ENCODE measurements at regions not wholly inside any gene's neighbourhood (a gene's known extent, or its start where the extent isn't known, plus 50 kb on each side); places are given as distances from the start of the nearest gene placed in this dataset.

- no peak for DNase-seq (ENCODE audit: low read depth in 1 of 2, low spot score in 2 of 2)
- Histone ChIP-seq H3K27me3 (replicated peaks) (no peaks in the 10 kb centered on the region), H3K27ac (no peak overlapping the region), H3K36me3 (no peaks in the 10 kb centered on the region), H3K9me3 (replicated peaks) (no peaks in the 10 kb centered on the region), H3K4me3 (no peak overlapping the region), H3K4me1 (replicated peaks) (no peaks in the 10 kb centered on the region)
Observed at GRCh38 chr15:25624504-25625177, 185.8 kb upstream of the UBE3A start.

DNA sequence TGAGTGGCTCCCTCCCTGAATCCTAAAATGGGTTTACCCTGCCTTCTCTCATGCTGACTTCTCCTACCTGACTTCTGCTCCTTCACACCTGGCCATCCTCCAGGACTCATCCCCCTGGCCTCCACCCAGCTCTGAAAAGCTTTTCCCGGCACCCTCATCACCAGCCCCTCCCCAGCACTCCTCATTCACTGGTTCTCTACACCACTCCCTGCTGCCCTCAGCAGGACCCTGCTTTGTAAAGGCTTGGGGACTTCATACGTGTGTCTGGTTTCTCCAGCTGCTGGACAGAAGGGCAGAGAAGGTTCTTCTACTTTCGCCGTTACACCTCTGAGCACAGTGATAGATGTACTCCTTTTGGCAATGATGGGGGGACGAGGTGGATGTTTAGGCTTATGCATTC lies 184.9 kb upstream of the UBE3A start:
- Histone ChIP-seq H3K27me3 (replicated peaks) (no peaks in the 10 kb centered on the region), H3K9me3 (replicated peaks) (no peaks in the 10 kb centered on the region), H3K4me3 (no peak overlapping the region), H3K27ac (no peak overlapping the region), H3K36me3 (no peaks in the 10 kb centered on the region), H3K4me1 (replicated peaks) (no peaks in the 10 kb centered on the region)
- no peak for DNase-seq (ENCODE audit: low read depth in 1 of 2, low spot score in 2 of 2)

- H3K9me3 ChIP-seq (replicated peaks), result no peaks in the 10 kb centered on the region
- H3K4me1 ChIP-seq (replicated peaks), result no peaks in the 10 kb centered on the region
- DNase-seq (ENCODE audit: low read depth in 1 of 2, low spot score in 2 of 2), result no peak
- no peak overlapping the region for H3K4me3 ChIP-seq
- no peaks in the 10 kb centered on the region for H3K36me3 ChIP-seq
- H3K27ac ChIP-seq, result no peak overlapping the region
- no peaks in the 10 kb centered on the region for H3K27me3 ChIP-seq (replicated peaks)
Observed at GRCh38 chr15:25620466-25620865, 181.6 kb upstream of the UBE3A start.

DNA sequence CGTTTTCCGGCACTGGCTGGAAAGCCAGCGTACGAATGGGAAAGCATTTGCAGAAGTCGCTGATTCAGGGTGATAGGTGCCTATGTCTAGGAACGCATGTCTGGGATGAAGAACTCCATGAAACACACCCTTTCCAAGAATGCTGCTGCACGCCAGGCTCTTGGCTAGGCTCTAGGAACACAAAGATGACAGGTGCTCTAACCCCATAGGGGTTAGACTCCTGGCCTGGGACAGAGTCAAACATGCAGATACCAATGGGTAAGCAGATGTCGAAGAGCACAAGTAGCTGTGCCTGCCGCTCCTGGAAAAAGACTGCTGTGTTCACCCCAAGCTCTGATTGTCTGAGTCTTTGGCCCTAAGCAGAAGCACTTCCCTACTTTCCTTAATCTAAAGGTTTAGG lies 180.9 kb upstream of the UBE3A start:
- Histone ChIP-seq H3K27ac (no peak overlapping the region), H3K36me3 (no peaks in the 10 kb centered on the region), H3K9me3 (replicated peaks) (no peaks in the 10 kb centered on the region), H3K4me3 (no peak overlapping the region), H3K4me1 (replicated peaks) (no peaks in the 10 kb centered on the region), H3K27me3 (replicated peaks) (no peaks in the 10 kb centered on the region)
- no peak for DNase-seq (ENCODE audit: low read depth in 1 of 2, low spot score in 2 of 2)

DNA sequence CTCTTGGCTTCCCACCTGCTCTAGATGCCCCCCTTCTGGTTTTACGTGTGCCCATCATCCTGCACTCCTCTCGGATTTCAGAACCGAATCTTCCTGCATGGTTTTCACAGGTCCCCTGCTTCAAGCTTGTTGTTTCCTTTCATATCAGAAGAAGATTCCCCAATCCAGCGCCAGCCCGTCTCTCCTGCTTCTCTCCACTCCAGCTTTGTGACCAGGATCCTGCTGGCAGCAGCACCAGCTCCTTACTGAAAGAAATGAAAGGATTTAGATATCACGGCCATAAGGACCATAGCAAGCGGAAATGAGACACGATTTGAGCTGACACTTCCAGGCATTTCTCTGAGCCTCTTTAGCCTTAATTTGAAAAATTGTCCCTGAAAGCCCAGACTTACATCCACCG lies 180.3 kb upstream of the UBE3A start:
- Histone ChIP-seq H3K27me3 (replicated peaks) (no peaks in the 10 kb centered on the region), H3K4me3 (no peak overlapping the region), H3K4me1 (replicated peaks) (no peaks in the 10 kb centered on the region), H3K36me3 (no peaks in the 10 kb centered on the region), H3K27ac (no peak overlapping the region), H3K9me3 (replicated peaks) (no peaks in the 10 kb centered on the region)
- no peak for DNase-seq (ENCODE audit: low read depth in 1 of 2, low spot score in 2 of 2)

DNA sequence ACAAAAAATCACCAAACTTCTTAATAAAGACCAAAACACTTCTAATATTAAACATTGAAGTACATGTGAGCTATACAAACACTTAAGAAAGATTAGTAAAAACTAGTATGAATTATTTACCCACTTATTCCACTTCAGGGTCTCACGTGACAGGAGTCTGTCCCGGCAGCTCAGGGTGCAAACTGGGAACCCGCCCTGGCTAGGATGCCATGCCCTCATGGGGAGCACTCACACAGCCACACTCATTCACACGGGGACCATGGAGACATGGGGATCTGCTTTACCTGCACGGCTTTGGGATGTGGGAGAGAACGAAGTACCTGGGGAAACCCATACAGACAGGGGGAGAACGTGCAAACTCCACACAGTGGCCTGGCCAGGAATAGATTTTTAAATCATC lies 179.3 kb upstream of the UBE3A start:
- H3K36me3 ChIP-seq, result no peaks in the 10 kb centered on the region
- H3K27me3 ChIP-seq (replicated peaks), result no peaks in the 10 kb centered on the region
- H3K27ac ChIP-seq, result no peak overlapping the region
- no peaks in the 10 kb centered on the region for H3K4me1 ChIP-seq (replicated peaks)
- H3K9me3 ChIP-seq (replicated peaks), result no peaks in the 10 kb centered on the region
- DNase-seq (ENCODE audit: low read depth in 1 of 2, low spot score in 2 of 2), result no peak
- H3K4me3 ChIP-seq, result no peak overlapping the region

DNA sequence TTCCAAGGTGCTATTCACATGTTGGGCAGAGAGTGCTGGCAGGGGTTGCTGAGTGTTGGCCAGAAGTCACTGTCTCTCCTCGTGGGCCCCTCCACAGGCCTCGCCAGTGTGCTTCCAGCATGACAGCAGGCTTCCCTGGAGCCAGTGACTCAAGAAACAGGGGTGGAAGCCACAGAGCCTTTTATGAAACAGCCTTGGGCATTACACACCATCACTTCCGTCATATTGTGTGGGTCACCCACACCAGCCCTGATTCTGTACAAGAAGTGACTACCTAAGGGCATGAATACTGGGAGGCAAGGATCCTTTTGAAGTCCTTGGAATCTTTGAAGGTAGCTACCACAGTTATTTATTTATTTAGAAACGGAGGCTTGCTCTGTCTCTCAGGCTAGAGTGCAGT lies 177.6 kb upstream of the UBE3A start:
- H3K9me3 ChIP-seq (replicated peaks), result no peaks in the 10 kb centered on the region
- no peak overlapping the region for H3K27ac ChIP-seq
- no peak overlapping the region for H3K4me3 ChIP-seq
- no peaks in the 10 kb centered on the region for H3K36me3 ChIP-seq
- no peaks in the 10 kb centered on the region for H3K4me1 ChIP-seq (replicated peaks)
- no peak for DNase-seq (ENCODE audit: low read depth in 1 of 2, low spot score in 2 of 2)
- H3K27me3 ChIP-seq (replicated peaks), result no peaks in the 10 kb centered on the region

DNA sequence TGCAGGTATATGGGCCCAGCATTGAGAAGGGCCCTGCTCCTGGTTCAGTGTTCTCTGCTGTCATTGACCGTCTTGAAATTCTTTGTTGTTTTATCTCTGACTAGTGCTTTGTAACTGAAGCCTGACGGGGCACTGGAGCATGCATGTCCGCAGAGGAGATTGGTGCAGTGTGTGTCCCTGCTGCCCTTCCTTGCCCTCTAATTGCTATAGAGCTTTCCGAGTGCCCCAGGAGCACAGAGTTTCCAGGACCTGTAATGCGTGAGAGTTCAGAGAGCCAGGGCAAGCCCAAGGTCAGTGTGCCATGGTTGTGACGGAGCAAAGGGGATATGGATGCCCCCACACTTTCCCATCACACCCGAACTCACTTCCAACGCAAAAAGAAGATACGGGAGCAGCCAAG lies 174.3 kb upstream of the UBE3A start:
- H3K4me3 ChIP-seq, result no peak overlapping the region
- H3K36me3 ChIP-seq, result no peaks in the 10 kb centered on the region
- no peaks in the 10 kb centered on the region for H3K4me1 ChIP-seq (replicated peaks)
- no peak for DNase-seq (ENCODE audit: low read depth in 1 of 2, low spot score in 2 of 2)
- H3K9me3 ChIP-seq (replicated peaks), result no peaks in the 10 kb centered on the region
- H3K27me3 ChIP-seq (replicated peaks), result no peaks in the 10 kb centered on the region
- no peak overlapping the region for H3K27ac ChIP-seq

DNA sequence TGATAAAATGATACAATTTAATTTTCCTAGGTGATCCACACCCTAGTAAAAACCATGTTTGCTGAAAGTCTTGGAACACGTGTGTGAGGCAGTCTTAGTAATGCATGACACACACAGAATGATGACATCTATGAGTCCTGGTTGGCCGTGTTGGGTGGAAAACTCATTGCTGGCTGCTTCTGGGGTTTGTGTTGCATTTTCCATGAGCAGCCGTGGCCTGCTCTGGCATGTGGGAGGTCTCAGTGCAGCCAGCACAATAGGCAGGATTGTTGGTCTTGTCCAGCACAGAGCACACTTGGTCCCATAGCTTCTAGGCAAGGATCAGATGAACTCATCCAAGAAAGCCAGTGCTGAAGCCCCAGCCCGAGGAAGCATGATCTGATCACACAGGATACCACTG lies 172.8 kb upstream of the UBE3A start:
- Histone ChIP-seq H3K36me3 (no peaks in the 10 kb centered on the region), H3K9me3 (replicated peaks) (no peaks in the 10 kb centered on the region), H3K27ac (no peak overlapping the region), H3K4me3 (no peak overlapping the region), H3K27me3 (replicated peaks) (no peaks in the 10 kb centered on the region), H3K4me1 (replicated peaks) (no peaks in the 10 kb centered on the region)
- DNase-seq (ENCODE audit: low read depth in 1 of 2, low spot score in 2 of 2), result no peak

DNA sequence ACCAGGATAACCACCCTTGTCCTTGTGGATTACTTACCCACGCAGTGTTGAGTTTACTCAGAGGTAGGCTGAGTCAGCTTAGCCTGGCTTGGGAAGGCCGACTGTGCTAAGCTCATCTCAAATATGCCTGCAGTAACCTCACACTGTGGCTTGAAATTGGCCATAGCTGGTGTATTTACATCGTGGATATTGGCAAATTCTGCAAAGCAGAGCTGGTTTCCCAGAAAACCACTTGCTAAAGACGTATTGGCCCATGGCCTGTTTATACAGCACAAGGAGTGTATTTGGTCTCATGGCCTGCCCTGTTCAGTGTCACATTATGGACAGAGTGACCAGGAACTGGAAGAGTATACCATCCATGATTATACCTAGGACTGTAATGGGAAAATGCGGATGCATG lies 170.5 kb upstream of the UBE3A start:
- no peaks in the 10 kb centered on the region for H3K36me3 ChIP-seq
- DNase-seq (ENCODE audit: low read depth in 1 of 2, low spot score in 2 of 2), result no peak
- no peak overlapping the region for H3K4me3 ChIP-seq
- H3K27me3 ChIP-seq (replicated peaks), result no peaks in the 10 kb centered on the region
- H3K9me3 ChIP-seq (replicated peaks), result no peaks in the 10 kb centered on the region
- H3K4me1 ChIP-seq (replicated peaks), result no peaks in the 10 kb centered on the region
- no peak overlapping the region for H3K27ac ChIP-seq

DNA sequence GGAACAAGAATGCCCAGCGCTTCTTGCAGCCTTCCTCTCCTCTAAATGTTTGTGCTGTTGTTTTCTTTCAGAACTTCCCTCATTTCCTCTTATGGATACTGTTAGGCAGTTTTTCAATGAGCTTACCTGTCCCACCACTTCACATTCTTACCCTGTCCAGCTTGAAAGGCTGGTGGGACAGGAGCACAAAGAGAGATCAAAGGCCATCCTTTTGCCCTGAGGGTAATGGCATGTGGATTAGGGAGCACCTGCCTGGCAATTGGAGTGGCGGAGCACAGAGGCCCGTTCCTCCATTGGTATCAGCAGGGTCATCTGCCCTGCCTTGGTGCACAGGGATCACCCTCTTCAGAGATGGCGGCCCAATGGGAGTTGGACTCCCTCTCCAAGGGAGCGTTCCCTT lies 170.1 kb upstream of the UBE3A start:
- Histone ChIP-seq H3K36me3 (no peaks in the 10 kb centered on the region), H3K27me3 (replicated peaks) (no peaks in the 10 kb centered on the region), H3K9me3 (replicated peaks) (no peaks in the 10 kb centered on the region), H3K27ac (no peak overlapping the region), H3K4me3 (no peak overlapping the region), H3K4me1 (replicated peaks) (no peaks in the 10 kb centered on the region)
- DNase-seq (ENCODE audit: low read depth in 1 of 2, low spot score in 2 of 2), result no peak

DNA sequence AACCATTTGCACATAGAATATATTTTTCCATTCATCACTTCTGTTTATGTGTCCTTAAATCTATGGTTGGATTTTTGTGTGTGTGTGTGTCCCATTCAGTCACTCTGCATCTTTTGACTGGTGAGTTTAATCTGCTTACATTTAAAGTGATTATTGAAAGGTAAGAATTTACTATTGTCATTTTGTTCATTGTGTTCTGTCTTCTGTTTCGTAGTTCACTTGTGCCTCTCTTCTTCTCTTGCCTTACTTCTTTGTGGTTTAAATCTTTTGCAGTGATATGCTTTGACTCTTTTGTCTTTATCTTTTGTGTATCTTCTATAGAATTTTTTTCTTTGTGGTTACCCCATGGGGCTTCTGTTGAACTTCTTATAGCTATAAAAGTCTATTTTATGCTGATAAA lies 166.3 kb upstream of the UBE3A start:
- no peaks in the 10 kb centered on the region for H3K4me1 ChIP-seq (replicated peaks)
- H3K4me3 ChIP-seq, result no peak overlapping the region
- no peaks in the 10 kb centered on the region for H3K9me3 ChIP-seq (replicated peaks)
- no peak for DNase-seq (ENCODE audit: low read depth in 1 of 2, low spot score in 2 of 2)
- no peaks in the 10 kb centered on the region for H3K36me3 ChIP-seq
- H3K27me3 ChIP-seq (replicated peaks), result no peaks in the 10 kb centered on the region
- H3K27ac ChIP-seq, result no peak overlapping the region

- no peak for DNase-seq (ENCODE audit: low read depth in 1 of 2, low spot score in 2 of 2)
- H3K4me1 ChIP-seq (replicated peaks), result no peaks in the 10 kb centered on the region
- no peaks in the 10 kb centered on the region for H3K27me3 ChIP-seq (replicated peaks)
- no peak overlapping the region for H3K4me3 ChIP-seq
- no peak overlapping the region for H3K27ac ChIP-seq
- no peaks in the 10 kb centered on the region for H3K36me3 ChIP-seq
- no peaks in the 10 kb centered on the region for H3K9me3 ChIP-seq (replicated peaks)
Observed at GRCh38 chr15:25600751-25601150, 161.9 kb upstream of the UBE3A start.

GRCh38 chr15:25597571-25597970 lies 158.7 kb upstream of the UBE3A start:
- H3K36me3 ChIP-seq, result no peaks in the 10 kb centered on the region
- no peak for DNase-seq (ENCODE audit: low read depth in 1 of 2, low spot score in 2 of 2)
- no peaks in the 10 kb centered on the region for H3K27me3 ChIP-seq (replicated peaks)
- H3K27ac ChIP-seq, result no peak overlapping the region
- no peak overlapping the region for H3K4me3 ChIP-seq
- H3K9me3 ChIP-seq (replicated peaks), result no peaks in the 10 kb centered on the region
- no peaks in the 10 kb centered on the region for H3K4me1 ChIP-seq (replicated peaks)

Measured in SJSA1 (cell line).